ENCODE measurements at regions not wholly inside any gene's neighbourhood (a gene's known extent, or its start where the extent isn't known, plus 50 kb on each side); places are given as distances from the start of the nearest gene placed in this dataset.

DNA sequence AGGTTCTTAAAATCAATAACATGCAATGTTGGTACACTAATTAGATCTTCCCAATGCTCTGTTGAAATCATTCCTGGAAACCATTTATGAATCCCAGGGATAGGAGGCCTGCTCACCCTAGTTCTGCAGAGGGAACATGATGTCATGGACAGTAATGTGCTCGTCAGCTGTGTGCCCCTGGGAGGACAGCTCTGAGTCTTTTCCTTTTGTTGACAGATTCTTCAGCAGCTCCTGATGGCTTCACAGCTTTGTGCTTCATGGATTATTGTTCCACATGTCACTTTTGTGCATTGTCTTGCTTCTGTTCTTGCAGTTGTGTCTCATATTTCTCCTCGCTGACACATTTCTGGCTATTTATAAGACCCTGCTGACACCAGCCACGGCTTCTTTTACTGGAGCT, 367.5 kb downstream of the CCSER2 start:
- TF ChIP-seq, protein P1, sequence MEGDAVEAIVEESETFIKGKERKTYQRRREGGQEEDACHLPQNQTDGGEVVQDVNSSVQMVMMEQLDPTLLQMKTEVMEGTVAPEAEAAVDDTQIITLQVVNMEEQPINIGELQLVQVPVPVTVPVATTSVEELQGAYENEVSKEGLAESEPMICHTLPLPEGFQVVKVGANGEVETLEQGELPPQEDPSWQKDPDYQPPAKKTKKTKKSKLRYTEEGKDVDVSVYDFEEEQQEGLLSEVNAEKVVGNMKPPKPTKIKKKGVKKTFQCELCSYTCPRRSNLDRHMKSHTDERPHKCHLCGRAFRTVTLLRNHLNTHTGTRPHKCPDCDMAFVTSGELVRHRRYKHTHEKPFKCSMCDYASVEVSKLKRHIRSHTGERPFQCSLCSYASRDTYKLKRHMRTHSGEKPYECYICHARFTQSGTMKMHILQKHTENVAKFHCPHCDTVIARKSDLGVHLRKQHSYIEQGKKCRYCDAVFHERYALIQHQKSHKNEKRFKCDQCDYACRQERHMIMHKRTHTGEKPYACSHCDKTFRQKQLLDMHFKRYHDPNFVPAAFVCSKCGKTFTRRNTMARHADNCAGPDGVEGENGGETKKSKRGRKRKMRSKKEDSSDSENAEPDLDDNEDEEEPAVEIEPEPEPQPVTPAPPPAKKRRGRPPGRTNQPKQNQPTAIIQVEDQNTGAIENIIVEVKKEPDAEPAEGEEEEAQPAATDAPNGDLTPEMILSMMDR (conservative IDR thresholded peaks at IDR 0.05; ENCODE audit: low read depth, low read length): no peak
- no peak for TF ChIP-seq POLR2A (IDR thresholded peaks at IDR 0.05; ENCODE audit: low read depth, low read length)
- TF ChIP-seq FOS (IDR thresholded peaks at IDR 0.05; ENCODE audit: low read depth, low read length): no peak
- no peak for TF ChIP-seq CEBPB (IDR thresholded peaks at IDR 0.05; ENCODE audit: low read depth, low read length)
- no peak for TF ChIP-seq RAD21 (IDR thresholded peaks at IDR 0.05; ENCODE audit: low read length)
- TF ChIP-seq SMC3 (IDR thresholded peaks at IDR 0.05; ENCODE audit: low read depth, low read length): no peak
- TF ChIP-seq RCOR1 (IDR thresholded peaks at IDR 0.05; ENCODE audit: insufficient replicate concordance, low read length): no peak
